A549 (cell line): ENCODE measurements at regions not wholly inside any gene's neighbourhood (a gene's known extent, or its start where the extent isn't known, plus 50 kb on each side); places are given as distances from the start of the nearest gene placed in this dataset.

ENCODE experiments used
- ATAC-seq, 2 experiments: fragments of 200-7000 bp in 1 of 2; fragments of >200 bp in 1 of 2; cut with Nextera tagmentation in 1 of 2; cut with Tn5 transposase in 1 of 2; 3 replicates each; pipeline versions ENCODE4 v1.8.0 to v1.9.1; 2018 to 2020; ENCODE audit warnings: mild to moderate bottlenecking in 1 of 2, moderate library complexity in 1 of 2
- CTCF ChIA-PET: fragments of 300-600 bp; sonication (Branson Sonifier 250); formaldehyde crosslinking; extraction: SDS; loops from one replicate; lab custom pipeline; 2021; ENCODE audit warnings: antibody characterized with exemption, inconsistent platforms; lab: Yijun Ruan, JAX
- POLR2A ChIA-PET: fragments of 350-600 bp; formaldehyde crosslinking; extraction: SDS; loops from one replicate; lab custom pipeline; 2021; ENCODE audit warnings: antibody characterized with exemption, inconsistent platforms; lab: Yijun Ruan, JAX
- DNase-seq, 2 experiments: peaks; one replicate each; pipeline versions ENCODE4 v3.0.0 to v3.0.0-alpha.2; 2011 to 2016; ENCODE audit warnings: low read depth in 1 of 2, low spot score in 1 of 2
- FAIRE-seq: peaks from 2 replicates; lab custom pipeline; 2011; peaks lifted over from hg19 to GRCh38; lab: Jason Lieb, UNC
- H3K27ac ChIP-seq, 2 experiments: fragments of >200 bp; sonication (Bioruptor Twin); formaldehyde crosslinking; 3 replicates each; pipeline ENCODE4 v1.5.1; 2016 to 2017
- H3K4me1 ChIP-seq: fragments of >200 bp; sonication (Bioruptor Twin); formaldehyde crosslinking; 3 replicates; pipeline ENCODE4 v1.6.1; 2016
- H3K4me2 ChIP-seq: fragments of >200 bp; sonication (Bioruptor Twin); formaldehyde crosslinking; 3 replicates; pipeline ENCODE4 v1.6.1; 2016
- H3K4me3 ChIP-seq: fragments of >200 bp; sonication (Bioruptor Twin); formaldehyde crosslinking; 3 replicates; pipeline ENCODE4 v1.5.1; 2016
- H3K9me3 ChIP-seq: fragments of >200 bp; sonication (Bioruptor Twin); formaldehyde crosslinking; 3 replicates; pipeline ENCODE4 v1.6.1; 2016
- CBX8 ChIP-seq: fragments of 200-600 bp; sonication (generic); IDR thresholded peaks from 2 replicates; pipeline ENCODE4 v1.6.1; 2016
- CHD2 ChIP-seq: fragments of 150-350 bp; IDR thresholded peaks from 2 replicates; pipeline ENCODE4 v1.6.1; 2014; ENCODE audit warnings: low read length; ENCODE audit not compliant: partially characterized antibody
- CHD4 ChIP-seq: fragments of 200-600 bp; sonication (generic); IDR thresholded peaks from 2 replicates; pipeline ENCODE4 v1.6.1; 2016; ENCODE audit warnings: antibody characterized with exemption, mild to moderate bottlenecking, borderline replicate concordance
- EHF ChIP-seq: fragments of 250-450 bp; sonication (Bioruptor Pico); IDR thresholded peaks from 2 replicates; pipeline ENCODE4 v1.5.0; 2020; ENCODE audit warnings: mild to moderate bottlenecking
- EHMT2 ChIP-seq: fragments of 200-600 bp; sonication (generic); IDR thresholded peaks from 2 replicates; pipeline ENCODE4 v1.6.1; 2016; ENCODE audit warnings: antibody characterized with exemption, low read depth, mild to moderate bottlenecking, moderate library complexity
- EP300 ChIP-seq, 2 experiments: fragments of >200 bp; sonication (Bioruptor Twin); formaldehyde crosslinking; IDR thresholded peaks; 2 replicates in 1 of 2; 3 replicates in 1 of 2; pipeline ENCODE4 v1.6.1; 2016 to 2017
- FOSB ChIP-seq: fragments of 250-450 bp; sonication (Bioruptor Pico); IDR thresholded peaks from 2 replicates; pipeline ENCODE4 v1.5.0; 2020; ENCODE audit warnings: mild to moderate bottlenecking, moderate library complexity
- FOXS1 ChIP-seq: fragments of 250-450 bp; sonication (Bioruptor Pico); IDR thresholded peaks from 2 replicates; pipeline ENCODE4 v1.5.0; 2020; ENCODE audit warnings: mild to moderate bottlenecking, moderate library complexity
- HDAC2 ChIP-seq: fragments of 200-600 bp; sonication (generic); IDR thresholded peaks from 2 replicates; pipeline ENCODE4 v1.6.1; 2016
- HEYL ChIP-seq: fragments of 250-450 bp; sonication (Bioruptor Pico); IDR thresholded peaks from 2 replicates; pipeline ENCODE4 v1.8.0; 2021; ENCODE audit warnings: mild to moderate bottlenecking, moderate library complexity
- HMGXB4 ChIP-seq: fragments of 250-450 bp; sonication (Bioruptor Pico); IDR thresholded peaks from 2 replicates; pipeline ENCODE4 v1.5.0; 2021; ENCODE audit warnings: mild to moderate bottlenecking, moderate library complexity, borderline replicate concordance
- HOXA7 ChIP-seq: fragments of 250-450 bp; sonication (Bioruptor Pico); IDR thresholded peaks from 2 replicates; pipeline ENCODE4 v1.5.0; 2020; ENCODE audit warnings: mild to moderate bottlenecking, moderate library complexity
- HOXB13 ChIP-seq: fragments of 250-450 bp; sonication (Bioruptor Pico); IDR thresholded peaks from 2 replicates; pipeline ENCODE4 v1.5.0; 2020; ENCODE audit warnings: low read depth, mild to moderate bottlenecking, moderate library complexity
- HOXB5 ChIP-seq: fragments of 250-450 bp; sonication (Bioruptor Pico); IDR thresholded peaks from 2 replicates; pipeline ENCODE4 v1.5.0; 2020; ENCODE audit warnings: mild to moderate bottlenecking, moderate library complexity
- JUN ChIP-seq, 2 experiments: fragments of >200 bp; sonication (Bioruptor Twin); formaldehyde crosslinking; IDR thresholded peaks; 2 replicates in 1 of 2; 3 replicates in 1 of 2; pipeline ENCODE4 v1.6.1; 2016 to 2017
- JUNB ChIP-seq: fragments of >200 bp; sonication (Bioruptor Twin); formaldehyde crosslinking; IDR thresholded peaks from 2 replicates; pipeline ENCODE4 v1.6.1; 2016
- KDM1A ChIP-seq: fragments of 200-600 bp; sonication (generic); IDR thresholded peaks from 2 replicates; pipeline ENCODE4 v1.6.1; 2016; ENCODE audit warnings: low read depth, mild to moderate bottlenecking
- MAFK ChIP-seq: fragments of 450-650 bp; IDR thresholded peaks from 2 replicates; pipeline ENCODE4 v1.6.1; 2014; ENCODE audit not compliant: partially characterized antibody
- MAX ChIP-seq: IDR thresholded peaks from 2 replicates; pipeline ENCODE4 v1.6.1; 2012
- MAZ ChIP-seq: fragments of 150-350 bp; IDR thresholded peaks from 2 replicates; pipeline ENCODE4 v1.6.1; 2014; ENCODE audit warnings: antibody characterized with exemption, low read depth, low read length, borderline replicate concordance
- NR3C1 ChIP-seq: fragments of >200 bp; sonication (Bioruptor Twin); formaldehyde crosslinking; IDR thresholded peaks from 3 replicates; pipeline ENCODE4 v1.6.1; 2017
- RAD21 ChIP-seq, 2 experiments: fragments of >200 bp in 1 of 2; sonication (Bioruptor Twin) in 1 of 2; formaldehyde crosslinking in 1 of 2; IDR thresholded peaks in 1 of 2; conservative IDR thresholded peaks in 1 of 2; 2 replicates in 1 of 2; 3 replicates in 1 of 2; pipeline ENCODE4 v1.6.1; 2012 to 2018; ENCODE audit warnings: inconsistent platforms in 1 of 2
- RARB ChIP-seq: fragments of 250-450 bp; sonication (Bioruptor Pico); IDR thresholded peaks from 2 replicates; pipeline ENCODE4 v1.8.0; 2021; ENCODE audit warnings: mild to moderate bottlenecking, moderate library complexity
- RFX5 ChIP-seq: fragments of 450-650 bp; IDR thresholded peaks from 2 replicates; pipeline ENCODE4 v1.7.1; 2014; ENCODE audit warnings: antibody characterized with exemption, mild to moderate bottlenecking, moderate library complexity
- SMC3 ChIP-seq: fragments of >200 bp; sonication (Bioruptor Twin); formaldehyde crosslinking; IDR thresholded peaks from 3 replicates; pipeline ENCODE4 v1.6.1; 2018; ENCODE audit warnings: inconsistent platforms
- SREBF2 ChIP-seq: fragments of 450-650 bp; IDR thresholded peaks from 2 replicates; pipeline ENCODE4 v1.6.1; 2014; ENCODE audit warnings: mild to moderate bottlenecking, moderate library complexity
- TP53 ChIP-seq: fragments of 250-450 bp; sonication (Bioruptor Pico); IDR thresholded peaks from 2 replicates; pipeline ENCODE4 v1.5.0; 2021; ENCODE audit warnings: mild to moderate bottlenecking, moderate library complexity
- ZFP36 ChIP-seq: fragments of 450-650 bp; IDR thresholded peaks from 2 replicates; pipeline ENCODE4 v1.6.1; 2014; ENCODE audit warnings: borderline replicate concordance; ENCODE audit not compliant: partially characterized antibody
- ZNF302 ChIP-seq: fragments of 250-450 bp; sonication (Bioruptor Pico); IDR thresholded peaks from 2 replicates; pipeline ENCODE4 v1.9.0; 2021; ENCODE audit warnings: inconsistent platforms, mild to moderate bottlenecking, moderate library complexity
- WGBS: methylation state at CpG from one replicate; pipeline ENCODE4 v1.1.6; 2017; ENCODE audit errors: missing lambda C conversion rate; 5-methylcytosine and 5-hydroxymethylcytosine counted together
- TF ChIP-seq, protein P1 (sequence below): fragments of >200 bp; sonication (Bioruptor Twin); formaldehyde crosslinking; IDR thresholded peaks from 2 replicates; pipeline ENCODE4 v1.6.1; 2016
- TF ChIP-seq, protein P2 (sequence below): fragments of 450-650 bp; IDR thresholded peaks from 2 replicates; pipeline ENCODE4 v1.6.1; 2014; ENCODE audit warnings: antibody characterized with exemption

GRCh38 chr5:74378464-74378863 is 262.1 kb downstream of the ENC1 start:
- no peak overlapping the region for H3K4me2 ChIP-seq
- no peaks in the 10 kb centered on the region for H3K9me3 ChIP-seq
- ChIA-PET CTCF (no interaction called here), POLR2A (no interaction called here)
- H3K4me3 ChIP-seq, result no peak overlapping the region
- no peak overlapping the region for H3K27ac ChIP-seq
- DNase-seq (no peak), ATAC-seq (no peak), FAIRE-seq (no peak)
- TF ChIP-seq CBX8, result no peak
- TF ChIP-seq KDM1A, result no peak
- no peak for TF ChIP-seq SMC3
- no peak for TF ChIP-seq JUNB
- TF ChIP-seq NR3C1, result no peak
- TF ChIP-seq MAZ, result no peak
- TF ChIP-seq FOSB (CRISPR knock-in tag), result no peak
- TF ChIP-seq HOXA7 (CRISPR knock-in tag), result no peak
- TF ChIP-seq, protein P1, sequence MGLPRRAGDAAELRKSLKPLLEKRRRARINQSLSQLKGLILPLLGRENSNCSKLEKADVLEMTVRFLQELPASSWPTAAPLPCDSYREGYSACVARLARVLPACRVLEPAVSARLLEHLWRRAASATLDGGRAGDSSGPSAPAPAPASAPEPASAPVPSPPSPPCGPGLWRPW, result no peak
- TF ChIP-seq CHD2, result no peak
- WGBS, result 100% methylated on average over 1 of the region's 1 CpG
- peaks cover 8% of the 10 kb centered on the region; the same call in 1 of the 3 replicates for H3K4me1 ChIP-seq

DNA sequence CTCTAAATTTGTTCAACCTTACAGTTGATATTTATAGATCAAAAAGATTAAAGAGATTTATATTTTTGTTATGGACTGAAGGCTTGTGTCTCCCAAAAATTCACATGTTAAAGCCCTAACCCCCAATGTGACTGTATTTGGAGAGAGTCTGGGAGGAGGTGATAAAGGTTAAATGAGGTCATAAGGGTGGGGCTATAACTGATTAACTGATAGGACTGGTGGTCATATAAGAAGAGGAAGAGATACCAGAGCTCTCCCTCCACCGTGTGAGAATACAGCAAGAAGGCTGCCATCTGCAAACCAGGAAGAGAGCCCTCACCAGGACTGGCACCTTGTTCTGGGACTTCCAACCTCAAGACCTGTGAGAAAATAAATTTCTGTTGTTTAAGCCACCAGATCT is 264.3 kb downstream of the ENC1 start:
- TF ChIP-seq HDAC2, result no peak
- TF ChIP-seq CHD4, result no peak
- TF ChIP-seq, protein P2, sequence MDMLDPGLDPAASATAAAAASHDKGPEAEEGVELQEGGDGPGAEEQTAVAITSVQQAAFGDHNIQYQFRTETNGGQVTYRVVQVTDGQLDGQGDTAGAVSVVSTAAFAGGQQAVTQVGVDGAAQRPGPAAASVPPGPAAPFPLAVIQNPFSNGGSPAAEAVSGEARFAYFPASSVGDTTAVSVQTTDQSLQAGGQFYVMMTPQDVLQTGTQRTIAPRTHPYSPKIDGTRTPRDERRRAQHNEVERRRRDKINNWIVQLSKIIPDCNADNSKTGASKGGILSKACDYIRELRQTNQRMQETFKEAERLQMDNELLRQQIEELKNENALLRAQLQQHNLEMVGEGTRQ, result no peak
- TF ChIP-seq HOXA7 (CRISPR knock-in tag), result no peak
- TF ChIP-seq CHD2, result no peak
- TF ChIP-seq HMGXB4 (CRISPR knock-in tag), result no peak
- no peak for TF ChIP-seq HEYL
- no peak for TF ChIP-seq SREBF2
- TF ChIP-seq TP53 (CRISPR knock-in tag), result no peak
- TF ChIP-seq CBX8, result no peak
- TF ChIP-seq RARB (CRISPR knock-in tag), result no peak
- no peak for TF ChIP-seq HOXB5 (CRISPR knock-in tag)
- no peak for TF ChIP-seq EHF (CRISPR knock-in tag)
- no peak for TF ChIP-seq EP300 (IDR thresholded peaks at IDR 0.05)
- no peak for TF ChIP-seq EHMT2
- no peak for TF ChIP-seq HOXB13 (CRISPR knock-in tag)
- no peak for TF ChIP-seq JUNB
- no peak for TF ChIP-seq RFX5
- H3K4me3 ChIP-seq, result no peak overlapping the region
- FAIRE-seq, result no peak
- POLR2A ChIA-PET, result no interaction called here
- no peaks in the 10 kb centered on the region for H3K9me3 ChIP-seq
- CTCF ChIA-PET, result no interaction called here
- no peak overlapping the region for H3K27ac ChIP-seq
- no peak overlapping the region for H3K4me2 ChIP-seq
- WGBS, result 0% methylated on average over 1 of the region's 1 CpG
- H3K4me1 ChIP-seq, result no peaks in the 10 kb centered on the region
- no peak for DNase-seq
- no peak for ATAC-seq

- Histone ChIP-seq H3K27ac (no peak overlapping the region), H3K9me3 (no peaks in the 10 kb centered on the region), H3K4me1 (no peaks in the 10 kb centered on the region), H3K4me2 (no peak overlapping the region), H3K4me3 (no peak overlapping the region)
- POLR2A ChIA-PET, result no interaction called here
- no peak for ATAC-seq
- no peak for DNase-seq
- no peak for FAIRE-seq
- 87% methylated on average over 2 of the region's 2 CpGs for WGBS
- TF ChIP-seq CHD4 (no peak), RAD21 (conservative IDR thresholded peaks at IDR 0.05 in 1 of 2, IDR thresholded peaks at IDR 0.05 in 1 of 2) (no peak), JUNB (no peak), TP53 (CRISPR knock-in tag) (no peak), EP300 (IDR thresholded peaks at IDR 0.05) (no peak), JUN (IDR thresholded peaks at IDR 0.05) (no peak), ZFP36 (no peak), KDM1A (no peak), MAX (no peak), FOXS1 (CRISPR knock-in tag) (no peak), CBX8 (no peak), MAFK (no peak), ZNF302 (no peak), EHF (CRISPR knock-in tag) (no peak)
- CTCF ChIA-PET, result no interaction called here
Observed at GRCh38 chr5:74375271-74375670, 265.3 kb downstream of the ENC1 start.
